Pancreas (tissue), 10 donors: ENCODE measurements at regions not wholly inside any gene's neighbourhood (a gene's known extent, or its start where the extent isn't known, plus 50 kb on each side); places are given as distances from the start of the nearest gene placed in this dataset.

Experiments
- ATAC-seq, 4 donors: fragments of 200-7000 bp; cut with Tn5 transposase; one replicate each; pipeline versions ENCODE4 v1.8.0 to v1.9.1; 2020; ENCODE audit warnings: mild to moderate bottlenecking in 4 of 4, moderate library complexity in 4 of 4
- DNase-seq, 6 donors: peaks; one replicate each; pipeline ENCODE4 v3.0.0-alpha.2; 2020
- FAIRE-seq: peaks from 2 replicates; lab custom pipeline; 2012; peaks lifted over from hg19 to GRCh38; lab: Jason Lieb, UNC
- H3K27ac ChIP-seq, 4 donors: fragments of 200-600 bp; sonication (generic); 1 replicate in 3 of 4; 2 replicates in 1 of 4; pipeline versions ENCODE4 v1.5.0 to v1.8.0; 2020
- H3K27me3 ChIP-seq, 4 donors: fragments of 200-600 bp; one replicate each; pipeline ENCODE4 v1.8.0; 2021
- H3K36me3 ChIP-seq, 3 donors: fragments of 200-600 bp; sonication (generic) in 1 of 3; one replicate each; pipeline versions ENCODE4 v1.5.0 to v1.8.0; 2020 to 2021
- H3K4me1 ChIP-seq, 3 donors: fragments of 200-600 bp; one replicate each; pipeline ENCODE4 v1.8.0; 2021
- H3K4me3 ChIP-seq, 4 donors: fragments of 200-600 bp; sonication (generic) in 2 of 4; one replicate each; pipeline versions ENCODE4 v1.5.0 to v1.8.0; 2020 to 2021
- H3K9me3 ChIP-seq, 4 donors: fragments of 200-600 bp; one replicate each; pipeline ENCODE4 v1.8.0; 2021
- WGBS, 2 donors: extraction: QIAGEN DNeasy Blood & Tissue Kit; methylation state at CpG; one replicate each; pipeline ENCODE4 v1.1.7; 2013; 5-methylcytosine and 5-hydroxymethylcytosine counted together
- intact Hi-C, 3 donors: fragments of 100-400 bp; cut with DNase I; formaldehyde crosslinking; loops; one replicate each; pipeline versions ENCODE4 v1.11.1 to v1.14.2; 2022
- TF ChIP-seq, protein P1 (sequence below), 4 donors: fragments of 200-600 bp; sonication (generic) in 3 of 4; IDR thresholded peaks; one replicate each; pipeline versions ENCODE4 v1.5.0 to v1.8.0; 2021; ENCODE audit warnings: antibody characterized with exemption in 4 of 4
- donor health status: healthy with polysubstance abuse.
- donor health status: DM: no; HTN: no; CAD: no; lungs with moderate emphysema.
- donor health status: DM: no; HTN: no; CAD: no.
- donor health status: control.
- donor health status: control.
- donor health status: Bipolar disorder and iron deficiency.
- donor health status: DM: yes; HTN: yes; CAD: no.
- donor health status: DM: no; HTN: no; CAD: no.
- donor health status: DM: no; HTN: no; CAD: no.
- donor health status: DM: yes; HTN: yes; CAD: no.

DNA sequence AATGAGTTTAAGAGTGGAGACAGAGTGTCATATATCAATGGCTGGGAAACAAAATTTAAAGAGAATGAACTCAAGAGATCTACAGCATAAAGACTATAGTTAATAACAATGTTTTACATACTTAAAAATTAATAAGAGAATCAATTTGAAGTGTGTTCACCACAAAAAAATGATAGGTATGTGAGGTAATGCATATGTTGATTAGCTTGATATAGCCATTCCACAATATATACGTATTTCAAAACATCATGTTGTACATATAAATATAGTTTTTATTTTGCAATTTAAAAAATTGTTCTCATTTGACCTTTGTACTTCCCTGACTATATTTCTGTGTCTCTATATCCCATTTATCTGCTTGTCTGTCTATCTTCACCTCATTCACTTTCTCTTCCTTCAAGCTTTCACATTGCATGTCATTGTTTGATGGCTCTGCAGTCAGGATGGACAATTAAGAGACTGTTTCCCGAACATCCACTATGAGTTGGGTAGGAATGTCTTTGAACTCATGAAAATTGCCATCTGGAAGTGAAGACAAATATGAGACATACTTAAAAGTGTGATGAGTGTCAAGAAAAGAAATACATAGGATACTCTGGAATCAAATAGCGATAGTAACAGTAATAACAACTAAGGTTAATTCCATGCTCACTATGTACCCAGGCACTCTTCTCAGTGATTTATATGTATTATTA lies 359.9 kb upstream of the ACTBL2 start:
- FAIRE-seq (no peak), ATAC-seq (no peak), DNase-seq (no peak)
- intact Hi-C loops, result no loop called here
- no peaks in the 10 kb centered on the region for H3K4me1 ChIP-seq
- no peaks in the 10 kb centered on the region for H3K27me3 ChIP-seq
- H3K27ac ChIP-seq, result no peak overlapping the region
- no peaks in the 10 kb centered on the region for H3K36me3 ChIP-seq
- H3K4me3 ChIP-seq, result no peak overlapping the region
- H3K9me3 ChIP-seq, result no peaks in the 10 kb centered on the region
- TF ChIP-seq, protein P1, sequence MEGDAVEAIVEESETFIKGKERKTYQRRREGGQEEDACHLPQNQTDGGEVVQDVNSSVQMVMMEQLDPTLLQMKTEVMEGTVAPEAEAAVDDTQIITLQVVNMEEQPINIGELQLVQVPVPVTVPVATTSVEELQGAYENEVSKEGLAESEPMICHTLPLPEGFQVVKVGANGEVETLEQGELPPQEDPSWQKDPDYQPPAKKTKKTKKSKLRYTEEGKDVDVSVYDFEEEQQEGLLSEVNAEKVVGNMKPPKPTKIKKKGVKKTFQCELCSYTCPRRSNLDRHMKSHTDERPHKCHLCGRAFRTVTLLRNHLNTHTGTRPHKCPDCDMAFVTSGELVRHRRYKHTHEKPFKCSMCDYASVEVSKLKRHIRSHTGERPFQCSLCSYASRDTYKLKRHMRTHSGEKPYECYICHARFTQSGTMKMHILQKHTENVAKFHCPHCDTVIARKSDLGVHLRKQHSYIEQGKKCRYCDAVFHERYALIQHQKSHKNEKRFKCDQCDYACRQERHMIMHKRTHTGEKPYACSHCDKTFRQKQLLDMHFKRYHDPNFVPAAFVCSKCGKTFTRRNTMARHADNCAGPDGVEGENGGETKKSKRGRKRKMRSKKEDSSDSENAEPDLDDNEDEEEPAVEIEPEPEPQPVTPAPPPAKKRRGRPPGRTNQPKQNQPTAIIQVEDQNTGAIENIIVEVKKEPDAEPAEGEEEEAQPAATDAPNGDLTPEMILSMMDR (IDR thresholded peaks at IDR 0.05), result no peak
- 86% methylated on average over 3 of the region's 3 CpGs for WGBS, 2 donors

DNA sequence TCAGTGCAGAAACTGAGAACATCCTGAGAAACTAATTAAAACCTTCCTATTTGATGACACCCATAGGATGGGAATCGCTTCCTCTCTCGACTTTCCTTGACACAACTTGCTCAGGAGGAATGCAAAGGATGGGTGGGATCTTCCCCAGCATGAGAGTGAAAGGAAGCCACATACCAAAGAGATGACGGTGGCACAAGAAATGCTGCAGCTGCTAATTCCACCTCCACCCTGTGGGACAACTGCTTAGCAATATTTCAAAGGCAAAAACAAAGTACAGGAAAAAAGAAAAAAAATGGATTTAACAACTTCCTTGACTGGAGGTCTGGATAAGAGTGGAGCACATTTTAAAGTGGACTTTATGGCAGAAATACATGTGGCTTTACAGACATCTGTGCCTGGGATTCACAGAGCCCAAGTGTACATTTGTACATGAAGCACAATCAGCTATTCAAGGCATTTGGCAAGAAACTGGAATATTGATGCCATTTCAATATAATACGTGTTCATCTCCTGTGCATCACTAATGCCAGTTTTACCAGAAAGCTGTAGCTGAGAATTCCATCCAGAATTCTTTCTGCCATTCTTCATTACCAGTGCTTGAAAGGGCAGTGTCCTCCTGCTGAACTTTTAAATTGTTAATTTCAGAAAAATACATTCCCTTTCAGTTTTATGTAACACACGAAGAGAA lies 359.2 kb upstream of the ACTBL2 start:
- Histone ChIP-seq H3K4me1 (no peaks in the 10 kb centered on the region), H3K9me3 (no peaks in the 10 kb centered on the region), H3K4me3 (no peak overlapping the region), H3K27ac (no peak overlapping the region), H3K36me3 (no peaks in the 10 kb centered on the region), H3K27me3 (no peaks in the 10 kb centered on the region)
- TF ChIP-seq, protein P1 (IDR thresholded peaks at IDR 0.05), result no peak
- WGBS, 2 donors, result 49 to 53% methylated on average over 5 of the region's 5 CpGs
- peak in 1 of 4 donors; percentile 22 for ATAC-seq
- no peak for DNase-seq
- intact Hi-C loops, result no loop called here
- no peak for FAIRE-seq

DNA sequence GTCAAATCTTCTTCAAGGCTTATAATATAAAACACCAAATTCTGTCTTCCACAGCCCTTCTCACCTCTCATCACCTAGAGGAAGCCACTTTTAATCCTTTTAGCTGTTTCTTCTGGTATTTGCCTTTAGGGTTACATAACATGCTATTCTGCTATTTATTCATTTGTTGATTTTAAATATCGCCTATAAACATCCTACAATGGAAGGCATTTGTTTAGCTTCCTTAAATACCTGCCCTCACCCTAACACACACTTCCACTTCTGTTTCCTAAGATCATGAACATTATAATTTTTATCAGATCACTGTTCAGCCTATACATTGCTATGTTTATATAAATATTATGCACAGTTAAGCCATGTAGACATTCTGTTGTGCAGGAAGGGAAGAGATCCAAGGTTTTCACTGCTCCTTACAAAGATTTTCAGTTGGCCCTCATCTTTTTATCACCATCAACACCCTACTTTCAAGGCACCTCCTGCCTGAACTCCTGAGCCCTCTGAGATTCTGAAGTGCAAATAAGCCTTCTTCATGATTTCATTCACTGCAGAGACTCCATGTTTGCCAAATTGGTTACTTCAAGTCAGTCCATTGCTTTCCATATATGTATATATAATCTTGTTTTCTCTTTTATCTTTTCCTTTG lies 356.9 kb upstream of the ACTBL2 start:
- Histone ChIP-seq H3K9me3 (no peaks in the 10 kb centered on the region), H3K4me1 (peaks cover 0 to 13% (median 9%) of the 10 kb centered on the region in 3 donors), H3K4me3 (no peak overlapping the region), H3K36me3 (no peaks in the 10 kb centered on the region), H3K27ac (no peak overlapping the region), H3K27me3 (no peaks in the 10 kb centered on the region)
- DNase-seq (no peak), ATAC-seq (no peak), FAIRE-seq (no peak)
- 89 to 92% methylated on average over 1 of the region's 1 CpG for WGBS, 2 donors
- TF ChIP-seq, protein P1 (IDR thresholded peaks at IDR 0.05), result no peak
- intact Hi-C loops, result no loop called here

DNA sequence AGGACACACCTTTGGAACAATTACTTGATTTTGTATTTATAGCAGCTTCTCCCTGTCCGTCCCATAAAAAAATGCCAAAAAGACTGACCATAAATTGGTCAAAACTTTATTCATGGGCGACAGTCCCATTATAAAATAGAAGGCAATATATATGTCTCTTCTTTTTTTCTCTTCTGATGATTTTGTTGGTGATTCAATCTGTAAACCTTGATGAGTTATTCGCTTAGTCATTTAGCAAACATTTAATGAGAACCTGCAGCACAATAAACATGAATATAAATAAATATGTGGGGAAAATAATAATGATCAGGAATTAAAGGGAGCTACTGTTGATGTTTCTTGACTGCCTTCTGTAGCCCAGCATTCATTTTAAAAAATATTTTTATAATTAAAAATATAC lies 356.4 kb upstream of the ACTBL2 start:
- DNase-seq (no peak), ATAC-seq (no peak), FAIRE-seq (no peak)
- TF ChIP-seq, protein P1 (IDR thresholded peaks at IDR 0.05), result no peak
- WGBS, 2 donors, result 92 to 97% methylated on average over 3 of the region's 3 CpGs
- intact Hi-C loops, result no loop called here
- Histone ChIP-seq H3K4me3 (no peak overlapping the region), H3K27ac (no peak overlapping the region), H3K9me3 (no peaks in the 10 kb centered on the region), H3K27me3 (no peaks in the 10 kb centered on the region), H3K36me3 (no peaks in the 10 kb centered on the region), H3K4me1 (peaks cover 0 to 15% (median 9%) of the 10 kb centered on the region in 3 donors)
